Right cardiac atrium (tissue), 5 donors: ENCODE measurements at regions not wholly inside any gene's neighbourhood (a gene's known extent, or its start where the extent isn't known, plus 50 kb on each side); places are given as distances from the start of the nearest gene placed in this dataset.
A peak's percentile ranks its signal among the peaks of the same experiment; 100 is the strongest.

Source experiments
- ATAC-seq, 2 donors: fragments of 200-7000 bp; cut with Tn5 transposase; one replicate each; pipeline versions ENCODE4 v1.8.0 to v1.9.1; 2020; ENCODE audit warnings: moderate library complexity in 2 of 2, mild to moderate bottlenecking in 1 of 2
- DNase-seq, 3 donors: peaks; one replicate each; pipeline ENCODE4 v3.0.0-alpha.2; 2020
- H3K27ac ChIP-seq: one replicate; pipeline ENCODE4 v1.5.1; 2013; ENCODE audit warnings: mild to moderate bottlenecking, low read length, control low read depth, moderate library complexity
- H3K27me3 ChIP-seq: one replicate; pipeline ENCODE4 v1.6.1; 2013; ENCODE audit not compliant: control insufficient read depth, insufficient read depth
- H3K4me1 ChIP-seq: one replicate; pipeline ENCODE4 v1.6.1; 2013; ENCODE audit warnings: low read length; ENCODE audit not compliant: control insufficient read depth, insufficient read depth
- H3K4me3 ChIP-seq: one replicate; pipeline ENCODE4 v1.5.1; 2013; ENCODE audit warnings: low read length, control low read depth
- H3K9me3 ChIP-seq: one replicate; pipeline ENCODE4 v1.6.1; 2013; ENCODE audit warnings: low read length; ENCODE audit not compliant: control insufficient read depth
- WGBS: extraction: QIAGEN DNeasy Blood & Tissue Kit; methylation state at CpG from one replicate; pipeline ENCODE4 v1.1.7; 2013; 5-methylcytosine and 5-hydroxymethylcytosine counted together
- intact Hi-C, 4 donors: fragments of 100-400 bp; cut with DNase I; formaldehyde crosslinking; loops; one replicate each; pipeline versions ENCODE4 v1.11.0 to v1.14.0; 2022 to 2023
- donor health status: healthy with polysubstance abuse.
- donor health status: DM: no; HTN: yes; CAD: no.
- donor health status: DM: no; HTN: no; CAD: no.
- donor health status: DM: no; HTN: yes; CAD: no; lungs with severe emphysema.
- donor health status: DM: yes; HTN: yes; CAD: no.

GRCh38 chr1:68785328-68785727 lies 288.4 kb upstream of the DEPDC1 start:
- H3K4me3 ChIP-seq: no peak overlapping the region
- WGBS: 39% methylated on average over 2 of the region's 2 CpGs

GRCh38 chr1:68788762-68789161 lies 291.9 kb upstream of the DEPDC1 start:
- 78% methylated on average over 1 of the region's 1 CpG for WGBS
- ATAC-seq (no peak), DNase-seq (no peak)
- intact Hi-C loops: no loop called here
- Histone ChIP-seq H3K9me3 (no peaks in the 10 kb centered on the region), H3K27me3 (no peaks in the 10 kb centered on the region), H3K4me3 (no peak overlapping the region), H3K4me1 (no peaks in the 10 kb centered on the region), H3K27ac (no peak overlapping the region)

More at GRCh38 chr1:68785328-68785727, 288.4 kb upstream of the DEPDC1 start:
- H3K9me3 ChIP-seq: no peaks in the 10 kb centered on the region
- no peak overlapping the region for H3K27ac ChIP-seq
- intact Hi-C loops: no loop called here
- no peak for ATAC-seq
- no peak for DNase-seq
- H3K27me3 ChIP-seq: no peaks in the 10 kb centered on the region
- H3K4me1 ChIP-seq: no peaks in the 10 kb centered on the region

GRCh38 chr1:68791800-68792199 lies 294.9 kb upstream of the DEPDC1 start:
- DNase-seq: no peak
- H3K9me3 ChIP-seq: no peaks in the 10 kb centered on the region
- no peak for ATAC-seq
- intact Hi-C loops: no loop called here
- H3K4me3 ChIP-seq: no peak overlapping the region
- H3K27ac ChIP-seq: no peak overlapping the region
- 91% methylated on average over 3 of the region's 3 CpGs for WGBS
- H3K4me1 ChIP-seq: no peaks in the 10 kb centered on the region
- no peaks in the 10 kb centered on the region for H3K27me3 ChIP-seq

GRCh38 chr1:68795956-68796355 lies 299.1 kb upstream of the DEPDC1 start:
- no peak overlapping the region for H3K27ac ChIP-seq
- no peaks in the 10 kb centered on the region for H3K9me3 ChIP-seq
- intact Hi-C loops: no loop called here
- ATAC-seq (no peak), DNase-seq (no peak)
- no peaks in the 10 kb centered on the region for H3K4me1 ChIP-seq
- H3K27me3 ChIP-seq: no peaks in the 10 kb centered on the region
- no peak overlapping the region for H3K4me3 ChIP-seq

GRCh38 chr1:68796888-68797287 lies 300.0 kb upstream of the DEPDC1 start:
- intact Hi-C loops: no loop called here

GRCh38 chr1:68798071-68798470 lies 301.2 kb upstream of the DEPDC1 start:
- intact Hi-C loops: no loop called here

More at GRCh38 chr1:68796888-68797287, 300.0 kb upstream of the DEPDC1 start:
- no peaks in the 10 kb centered on the region for H3K9me3 ChIP-seq
- H3K27ac ChIP-seq: no peak overlapping the region
- ATAC-seq (no peak), DNase-seq (no peak)
- no peak overlapping the region for H3K4me3 ChIP-seq
- no peaks in the 10 kb centered on the region for H3K4me1 ChIP-seq
- H3K27me3 ChIP-seq: no peaks in the 10 kb centered on the region

GRCh38 chr1:68799096-68799495 lies 302.2 kb upstream of the DEPDC1 start:
- no peak overlapping the region for H3K27ac ChIP-seq
- no peaks in the 10 kb centered on the region for H3K9me3 ChIP-seq
- DNase-seq (no peak), ATAC-seq (peak in 1 of 2 donors; percentile 66)
- no peak overlapping the region for H3K4me3 ChIP-seq
- H3K27me3 ChIP-seq: no peaks in the 10 kb centered on the region
- no peaks in the 10 kb centered on the region for H3K4me1 ChIP-seq
- intact Hi-C loops: no loop called here

More at GRCh38 chr1:68798071-68798470, 301.2 kb upstream of the DEPDC1 start:
- DNase-seq (no peak), ATAC-seq (no peak)
- no peak overlapping the region for H3K27ac ChIP-seq
- H3K9me3 ChIP-seq: no peaks in the 10 kb centered on the region
- H3K4me1 ChIP-seq: no peaks in the 10 kb centered on the region
- no peaks in the 10 kb centered on the region for H3K27me3 ChIP-seq
- 69% methylated on average over 1 of the region's 1 CpG for WGBS
- H3K4me3 ChIP-seq: no peak overlapping the region

GRCh38 chr1:68800182-68800581 lies 303.3 kb upstream of the DEPDC1 start:
- H3K9me3 ChIP-seq: no peaks in the 10 kb centered on the region
- no peak overlapping the region for H3K4me3 ChIP-seq
- intact Hi-C loops: no loop called here
- no peaks in the 10 kb centered on the region for H3K4me1 ChIP-seq
- ATAC-seq (no peak), DNase-seq (no peak)
- 65% methylated on average over 1 of the region's 1 CpG for WGBS
- no peak overlapping the region for H3K27ac ChIP-seq
- no peaks in the 10 kb centered on the region for H3K27me3 ChIP-seq

- no peak overlapping the region for H3K4me3 ChIP-seq
- intact Hi-C loops: no loop called here
- DNase-seq: no peak
- no peak overlapping the region for H3K27ac ChIP-seq
- no peaks in the 10 kb centered on the region for H3K9me3 ChIP-seq
- WGBS: 71% methylated on average over 5 of the region's 5 CpGs
- H3K4me1 ChIP-seq: no peaks in the 10 kb centered on the region
- no peak for ATAC-seq
- no peaks in the 10 kb centered on the region for H3K27me3 ChIP-seq
Observed at GRCh38 chr1:68801440-68801839, 304.6 kb upstream of the DEPDC1 start.

GRCh38 chr1:68805097-68805641 lies 308.3 kb upstream of the DEPDC1 start:
- Histone ChIP-seq H3K9me3 (no peaks in the 10 kb centered on the region), H3K27me3 (no peaks in the 10 kb centered on the region), H3K4me3 (no peak overlapping the region), H3K4me1 (no peaks in the 10 kb centered on the region), H3K27ac (no peak overlapping the region)
- DNase-seq (no peak), ATAC-seq (no peak)
- intact Hi-C loops: no loop called here
- WGBS: 91% methylated on average over 2 of the region's 2 CpGs

GRCh38 chr1:68808351-68808750 lies 311.5 kb upstream of the DEPDC1 start:
- intact Hi-C loops: no loop called here
- ATAC-seq (peak; percentile 40 to 55), DNase-seq (no peak)
- no peak overlapping the region for H3K27ac ChIP-seq
- H3K4me1 ChIP-seq: no peaks in the 10 kb centered on the region
- no peaks in the 10 kb centered on the region for H3K9me3 ChIP-seq
- no peaks in the 10 kb centered on the region for H3K27me3 ChIP-seq
- H3K4me3 ChIP-seq: no peak overlapping the region
- 9% methylated on average over 1 of the region's 1 CpG for WGBS

- 86% methylated on average over 5 of the region's 5 CpGs for WGBS
- ATAC-seq: no peak
- intact Hi-C loops: no loop called here
- DNase-seq: no peak
- Histone ChIP-seq H3K4me3 (no peak overlapping the region), H3K4me1 (no peaks in the 10 kb centered on the region), H3K27me3 (no peaks in the 10 kb centered on the region), H3K27ac (no peak overlapping the region), H3K9me3 (no peaks in the 10 kb centered on the region)
Observed at GRCh38 chr1:68811806-68812205, 314.9 kb upstream of the DEPDC1 start.
